ENCODE measurements at regions not wholly inside any gene's neighbourhood (a gene's known extent, or its start where the extent isn't known, plus 50 kb on each side); places are given as distances from the start of the nearest gene placed in this dataset.

- POLR2A ChIA-PET: no interaction called here
Measured at GRCh38 chr2:42953216-42953615, 160.8 kb upstream of the HAAO start.

DNA sequence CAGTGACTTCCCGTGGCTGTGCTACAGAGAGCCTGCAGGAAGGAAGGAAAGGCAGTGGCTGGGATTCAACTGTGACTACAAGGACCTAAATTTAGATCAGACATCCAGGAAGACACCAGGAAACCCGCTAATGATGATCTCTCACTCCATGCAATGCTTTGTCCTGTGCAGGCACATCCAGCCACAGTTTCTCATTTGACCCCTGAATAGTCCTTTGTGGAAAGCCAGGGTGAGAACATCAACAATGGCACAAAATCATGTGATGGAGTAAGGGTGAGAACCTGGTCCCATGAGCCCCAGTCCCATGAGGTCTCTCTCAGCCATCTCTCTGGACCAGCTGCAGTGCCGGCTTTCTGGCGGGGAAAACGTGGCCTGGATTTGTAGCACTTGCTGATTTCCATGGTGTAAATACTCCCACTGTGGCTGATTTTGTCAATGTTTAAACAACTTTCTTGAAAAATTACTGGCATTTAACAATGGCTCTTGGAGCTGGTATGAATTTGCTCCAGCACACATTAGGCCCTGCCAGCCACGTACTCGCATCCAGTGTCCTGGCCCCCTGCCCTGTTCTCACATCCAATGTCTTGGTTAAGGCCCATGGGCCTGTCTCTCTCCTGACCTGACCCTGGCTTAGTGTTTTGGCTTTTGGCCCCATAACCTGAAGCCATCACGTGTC is 159.0 kb upstream of the HAAO start:
- no peaks in the 10 kb centered on the region for H3K27me3 ChIP-seq (ENCODE audit: control insufficient read depth, insufficient read depth, low read length)
- CTCF ChIA-PET: interaction anchor here (0.6 to 1.8 kb wide), 4 partner anchors 277 to 586 kb away, joined by 3 to 9 read pairs (median 5); no protein-coding TSS in a partner anchor
- H3K9me3 ChIP-seq (ENCODE audit: control insufficient read depth, insufficient read depth, low read length): no peaks in the 10 kb centered on the region
- POLR2A ChIA-PET: interaction anchor here (0.8 to 0.9 kb wide), 3 partner anchors 269 to 275 kb away, joined by 3 to 6 read pairs (median 5); partner anchors contain the start of gene ZFP36L2
- DNase-seq (ENCODE audit: low read depth, low spot score): no peak
- no peak overlapping the region for H3K27ac ChIP-seq (ENCODE audit: low read depth, low read length)
- H3K4me3 ChIP-seq (ENCODE audit: low read depth, low read length): no peak overlapping the region
- TF ChIP-seq, protein P1, sequence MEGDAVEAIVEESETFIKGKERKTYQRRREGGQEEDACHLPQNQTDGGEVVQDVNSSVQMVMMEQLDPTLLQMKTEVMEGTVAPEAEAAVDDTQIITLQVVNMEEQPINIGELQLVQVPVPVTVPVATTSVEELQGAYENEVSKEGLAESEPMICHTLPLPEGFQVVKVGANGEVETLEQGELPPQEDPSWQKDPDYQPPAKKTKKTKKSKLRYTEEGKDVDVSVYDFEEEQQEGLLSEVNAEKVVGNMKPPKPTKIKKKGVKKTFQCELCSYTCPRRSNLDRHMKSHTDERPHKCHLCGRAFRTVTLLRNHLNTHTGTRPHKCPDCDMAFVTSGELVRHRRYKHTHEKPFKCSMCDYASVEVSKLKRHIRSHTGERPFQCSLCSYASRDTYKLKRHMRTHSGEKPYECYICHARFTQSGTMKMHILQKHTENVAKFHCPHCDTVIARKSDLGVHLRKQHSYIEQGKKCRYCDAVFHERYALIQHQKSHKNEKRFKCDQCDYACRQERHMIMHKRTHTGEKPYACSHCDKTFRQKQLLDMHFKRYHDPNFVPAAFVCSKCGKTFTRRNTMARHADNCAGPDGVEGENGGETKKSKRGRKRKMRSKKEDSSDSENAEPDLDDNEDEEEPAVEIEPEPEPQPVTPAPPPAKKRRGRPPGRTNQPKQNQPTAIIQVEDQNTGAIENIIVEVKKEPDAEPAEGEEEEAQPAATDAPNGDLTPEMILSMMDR (IDR thresholded peaks at IDR 0.05; ENCODE audit: low read depth, low read length): no peak

More at GRCh38 chr2:42953216-42953615, 160.8 kb upstream of the HAAO start:
- CTCF ChIA-PET: interaction anchor here (0.7 kb wide), 1 partner anchor 20 kb away, joined by 6 read pairs; no protein-coding TSS in a partner anchor
- TF ChIP-seq, protein P1 (IDR thresholded peaks at IDR 0.05; ENCODE audit: low read depth, low read length): no peak
- Histone ChIP-seq H3K9me3 (ENCODE audit: control insufficient read depth, insufficient read depth, low read length) (no peaks in the 10 kb centered on the region; the same call in 1 of the 2 replicates), H3K27ac (ENCODE audit: low read depth, low read length) (no peak overlapping the region), H3K27me3 (ENCODE audit: control insufficient read depth, insufficient read depth, low read length) (no peaks in the 10 kb centered on the region), H3K4me3 (ENCODE audit: low read depth, low read length) (no peak overlapping the region)
- DNase-seq (ENCODE audit: low read depth, low spot score): no peak

DNA sequence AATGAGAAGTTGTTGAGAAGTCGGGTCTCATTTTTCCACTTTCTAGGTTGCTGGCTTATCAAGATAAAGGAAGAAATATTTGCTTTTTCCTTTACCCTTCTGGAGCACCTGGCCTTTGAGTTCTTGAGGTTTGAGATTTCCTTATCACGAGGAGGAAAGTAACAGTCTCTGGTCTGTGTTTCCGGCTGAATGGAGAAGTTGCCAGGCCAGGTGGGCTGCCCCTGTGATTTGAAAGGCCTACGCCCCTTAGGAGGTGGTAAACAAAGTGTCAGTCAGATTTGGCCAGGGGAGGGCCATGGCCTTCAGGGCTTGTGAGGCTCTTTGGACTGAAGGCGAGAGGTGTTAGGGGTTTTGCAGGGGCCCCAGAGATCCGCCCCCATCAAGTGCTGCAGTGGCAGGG is 156.7 kb upstream of the HAAO start:
- CTCF ChIA-PET: interaction anchor here (1.8 kb wide), 1 partner anchor 280 kb away, joined by 9 read pairs; no protein-coding TSS in a partner anchor
- Histone ChIP-seq H3K27me3 (ENCODE audit: control insufficient read depth, insufficient read depth, low read length) (no peaks in the 10 kb centered on the region), H3K27ac (ENCODE audit: low read depth, low read length) (no peak overlapping the region), H3K4me3 (ENCODE audit: low read depth, low read length) (no peak overlapping the region), H3K9me3 (ENCODE audit: control insufficient read depth, insufficient read depth, low read length) (no peaks in the 10 kb centered on the region)
- POLR2A ChIA-PET: no interaction called here
- DNase-seq (ENCODE audit: low read depth, low spot score): no peak
- TF ChIP-seq, protein P1 (IDR thresholded peaks at IDR 0.05; ENCODE audit: low read depth, low read length): no peak

GRCh38 chr2:42947809-42948600 is 155.6 kb upstream of the HAAO start:
- POLR2A ChIA-PET: interaction anchor here (1.0 to 2.0 kb wide), 2 partner anchors 274 to 279 kb away, joined by 8 to 11 read pairs; partner anchors contain the start of gene ZFP36L2
- TF ChIP-seq, protein P1 (IDR thresholded peaks at IDR 0.05; ENCODE audit: low read depth, low read length): no peak

More at GRCh38 chr2:42947809-42948600, 155.6 kb upstream of the HAAO start:
- CTCF ChIA-PET: interaction anchor here (0.6 to 6.4 kb wide), 20 partner anchors 13 to 629 kb away, joined by 3 to 89 read pairs (median 6); partner anchors contain the start of gene ZFP36L2
- no peak overlapping the region for H3K27ac ChIP-seq (ENCODE audit: low read depth, low read length)
- no peaks in the 10 kb centered on the region for H3K27me3 ChIP-seq (ENCODE audit: control insufficient read depth, insufficient read depth, low read length)
- H3K4me3 ChIP-seq (ENCODE audit: low read depth, low read length): no peak overlapping the region
- H3K9me3 ChIP-seq (ENCODE audit: control insufficient read depth, insufficient read depth, low read length): no peaks in the 10 kb centered on the region
- DNase-seq (ENCODE audit: low read depth, low spot score): no peak

Measured in AG04450 (cell line).